ENCODE measurements at regions not wholly inside any gene's neighbourhood (a gene's known extent, or its start where the extent isn't known, plus 50 kb on each side); places are given as distances from the start of the nearest gene placed in this dataset.

DNA sequence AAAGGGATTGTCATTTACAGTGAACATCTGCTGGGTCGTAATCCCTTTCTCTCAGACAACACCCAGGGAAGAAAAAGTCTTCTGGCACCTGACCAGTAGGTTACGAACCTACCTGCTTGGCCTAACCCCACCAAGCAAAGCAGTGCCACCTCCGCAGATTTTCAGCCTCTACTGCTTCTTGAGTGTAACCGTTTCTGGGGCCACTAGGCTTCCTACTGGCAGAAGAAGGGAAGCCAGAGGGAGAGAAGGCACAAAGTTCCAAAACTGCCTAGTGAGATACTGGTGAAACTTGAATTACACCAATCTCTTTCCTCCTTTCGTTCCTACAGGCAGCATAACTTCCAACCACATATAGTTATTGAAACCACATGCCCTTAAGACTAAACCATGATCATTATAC is 383.6 kb downstream of the BCAT1 start:
- WGBS, 2 donors (ENCODE audit: extremely low coverage in 2 of 2, insufficient read length in 2 of 2, insufficient replicate concordance in 1 of 2) = no CpG with 5 or more reads among the region's 5 CpGs
- Histone ChIP-seq H3K18ac (ENCODE audit: low read length) (no peak overlapping the region), H2BK120ac (ENCODE audit: low read depth, low read length) (no peak overlapping the region), H2BK15ac (ENCODE audit: low read length) (no peak overlapping the region), H3K4me3 (ENCODE audit: low read length in 2 of 2) (no peak overlapping the region), H3K14ac (ENCODE audit: low read length) (no peak overlapping the region), H2BK12ac (ENCODE audit: low read length) (no peak overlapping the region), H4K91ac (ENCODE audit: low read depth, low read length, poor library complexity) (no peak overlapping the region), H3K9me3 (replicated peaks in 1 of 2; ENCODE audit: control insufficient read depth in 2 of 2, insufficient read depth in 1 of 2, low read depth in 1 of 2, low read length in 2 of 2) (no peaks in the 10 kb centered on the region), H3K27ac (replicated peaks; ENCODE audit: low read length) (no peak overlapping the region), H2BK5ac (ENCODE audit: low read length) (no peak overlapping the region), H3K4me2 (ENCODE audit: insufficient read depth, low read length, poor library complexity, severe bottlenecking) (no peak overlapping the region), H3K4me1 (ENCODE audit: control insufficient read depth in 2 of 2, insufficient read depth in 1 of 2, low read depth in 1 of 2, low read length in 2 of 2) (peaks cover 4 to 8% of the 10 kb centered on the region in 2 donors), H4K8ac (ENCODE audit: low read depth, low read length) (no peak overlapping the region), H3K27me3 (ENCODE audit: control insufficient read depth in 3 of 3, insufficient read depth in 3 of 3, low read depth in 1 of 3, low read length in 3 of 3) (peaks cover 0 to 4% (median 0%) of the 10 kb centered on the region in 3 experiments), H2AK5ac (ENCODE audit: low read depth, low read length) (no peak overlapping the region), H3K4ac (ENCODE audit: low read length) (no peak overlapping the region), H2AFZ (ENCODE audit: low read length) (no peak overlapping the region), H3K9ac (ENCODE audit: low read depth, low read length, poor library complexity) (no peak overlapping the region), H3K79me1 (ENCODE audit: low read depth, low read length) (no peaks in the 10 kb centered on the region), H3K36me3 (replicated peaks in 1 of 2; ENCODE audit: control insufficient read depth in 2 of 2, insufficient read depth in 2 of 2, low read length in 2 of 2) (no peaks in the 10 kb centered on the region), H3K23ac (ENCODE audit: low read depth, low read length, poor library complexity) (no peak overlapping the region)
- DNase-seq (ENCODE audit: low spot score) = no peak

- Histone ChIP-seq H4K8ac (ENCODE audit: low read depth, low read length) (no peak overlapping the region), H3K79me1 (ENCODE audit: low read depth, low read length) (no peaks in the 10 kb centered on the region), H3K9me3 (replicated peaks in 1 of 2; ENCODE audit: control insufficient read depth in 2 of 2, insufficient read depth in 1 of 2, low read depth in 1 of 2, low read length in 2 of 2) (no peaks in the 10 kb centered on the region), H3K4me2 (ENCODE audit: insufficient read depth, low read length, poor library complexity, severe bottlenecking) (peak overlapping the region; percentile 93), H3K9ac (ENCODE audit: low read depth, low read length, poor library complexity) (peak overlapping the region; percentile 77), H3K4ac (ENCODE audit: low read length) (peak overlapping the region; percentile 76), H3K27ac (replicated peaks; ENCODE audit: low read length) (peak overlapping the region; percentile 52), H3K36me3 (replicated peaks in 1 of 2; ENCODE audit: control insufficient read depth in 2 of 2, insufficient read depth in 2 of 2, low read length in 2 of 2) (no peaks in the 10 kb centered on the region), H3K4me1 (ENCODE audit: control insufficient read depth in 2 of 2, insufficient read depth in 1 of 2, low read depth in 1 of 2, low read length in 2 of 2) (peaks cover 4 to 19% of the 10 kb centered on the region in 2 donors), H2BK120ac (ENCODE audit: low read depth, low read length) (peak overlapping the region; percentile 87), H3K18ac (ENCODE audit: low read length) (peak overlapping the region; percentile 98), H2BK12ac (ENCODE audit: low read length) (no peak overlapping the region), H2AFZ (ENCODE audit: low read length) (peak overlapping the region; percentile 72), H3K4me3 (ENCODE audit: low read length in 2 of 2) (peak overlapping the region; percentile 69 to 99), H3K27me3 (ENCODE audit: control insufficient read depth in 3 of 3, insufficient read depth in 3 of 3, low read depth in 1 of 3, low read length in 3 of 3) (peaks cover 0 to 4% (median 0%) of the 10 kb centered on the region in 3 experiments), H2BK15ac (ENCODE audit: low read length) (peak overlapping the region; percentile 96), H2BK5ac (ENCODE audit: low read length) (peak overlapping the region; percentile 42), H2AK5ac (ENCODE audit: low read depth, low read length) (no peak overlapping the region), H3K23ac (ENCODE audit: low read depth, low read length, poor library complexity) (no peak overlapping the region), H4K91ac (ENCODE audit: low read depth, low read length, poor library complexity) (no peak overlapping the region), H3K14ac (ENCODE audit: low read length) (peak overlapping the region; percentile 98)
- peak; percentile 65 for DNase-seq (ENCODE audit: low spot score)
- no CpG with 5 or more reads among the region's 54 CpGs for WGBS, 2 donors (ENCODE audit: extremely low coverage in 2 of 2, insufficient read length in 2 of 2, insufficient replicate concordance in 1 of 2)
Measured at GRCh38 chr12:24562771-24563431, 386.0 kb downstream of the BCAT1 start.

GRCh38 chr12:24561882-24562770 is 386.8 kb downstream of the BCAT1 start:
- Histone ChIP-seq H3K9ac (ENCODE audit: low read depth, low read length, poor library complexity) (peak overlapping the region; percentile 92), H3K79me1 (ENCODE audit: low read depth, low read length) (no peaks in the 10 kb centered on the region), H3K27ac (replicated peaks; ENCODE audit: low read length) (peak overlapping the region; percentile 78), H2AK5ac (ENCODE audit: low read depth, low read length) (no peak overlapping the region), H2AFZ (ENCODE audit: low read length) (peak overlapping the region; percentile 84), H3K18ac (ENCODE audit: low read length) (peak overlapping the region; percentile 99), H2BK12ac (ENCODE audit: low read length) (peak overlapping the region; percentile 46), H2BK120ac (ENCODE audit: low read depth, low read length) (peak overlapping the region; percentile 42), H3K23ac (ENCODE audit: low read depth, low read length, poor library complexity) (peak overlapping the region; percentile 48), H2BK5ac (ENCODE audit: low read length) (peak overlapping the region; percentile 97), H4K91ac (ENCODE audit: low read depth, low read length, poor library complexity) (no peak overlapping the region), H2BK15ac (ENCODE audit: low read length) (peak overlapping the region; percentile 74), H3K9me3 (replicated peaks in 1 of 2; ENCODE audit: control insufficient read depth in 2 of 2, insufficient read depth in 1 of 2, low read depth in 1 of 2, low read length in 2 of 2) (no peaks in the 10 kb centered on the region), H3K4ac (ENCODE audit: low read length) (no peak overlapping the region), H3K27me3 (ENCODE audit: control insufficient read depth in 3 of 3, insufficient read depth in 3 of 3, low read depth in 1 of 3, low read length in 3 of 3) (peaks cover 0 to 4% (median 0%) of the 10 kb centered on the region in 3 experiments), H3K4me1 (ENCODE audit: control insufficient read depth in 2 of 2, insufficient read depth in 1 of 2, low read depth in 1 of 2, low read length in 2 of 2) (peaks cover 4 to 19% of the 10 kb centered on the region in 2 donors), H3K4me3 (ENCODE audit: low read length in 2 of 2) (peak overlapping the region; percentile 69 to 99), H3K4me2 (ENCODE audit: insufficient read depth, low read length, poor library complexity, severe bottlenecking) (peak overlapping the region; percentile 75), H3K14ac (ENCODE audit: low read length) (peak overlapping the region; percentile 90), H3K36me3 (replicated peaks in 1 of 2; ENCODE audit: control insufficient read depth in 2 of 2, insufficient read depth in 2 of 2, low read length in 2 of 2) (no peaks in the 10 kb centered on the region), H4K8ac (ENCODE audit: low read depth, low read length) (no peak overlapping the region)
- no CpG with 5 or more reads among the region's 76 CpGs for WGBS, 2 donors (ENCODE audit: extremely low coverage in 2 of 2, insufficient read length in 2 of 2, insufficient replicate concordance in 1 of 2)
- peak; percentile 71 for DNase-seq (ENCODE audit: low spot score)

DNA sequence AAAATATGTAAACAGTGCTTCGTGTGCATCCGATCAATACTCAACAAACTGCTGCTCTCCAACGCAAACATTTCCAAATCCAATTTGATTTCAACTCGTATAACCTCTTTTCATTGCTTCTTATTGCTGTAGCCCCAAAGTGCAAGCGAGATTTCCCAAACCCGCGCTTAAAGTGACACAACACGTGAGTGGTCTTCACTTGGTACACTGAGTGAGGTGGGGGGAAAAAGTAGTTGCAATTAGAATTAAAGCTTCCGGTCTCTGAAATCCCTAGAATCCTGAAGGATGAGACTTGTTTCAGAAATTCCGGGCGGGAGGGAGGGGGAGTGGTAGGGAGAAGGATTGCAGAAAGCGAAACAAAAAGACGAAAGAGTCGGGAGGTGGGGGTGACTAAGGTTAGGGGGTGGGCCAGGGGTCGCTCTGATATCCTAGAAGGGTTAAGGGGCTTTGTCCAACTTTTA is 387.5 kb downstream of the BCAT1 start:
- Histone ChIP-seq H3K4me2 (ENCODE audit: insufficient read depth, low read length, poor library complexity, severe bottlenecking) (peak overlapping the region; percentile 75), H3K36me3 (replicated peaks in 1 of 2; ENCODE audit: control insufficient read depth in 2 of 2, insufficient read depth in 2 of 2, low read length in 2 of 2) (no peaks in the 10 kb centered on the region), H2AFZ (ENCODE audit: low read length) (peak overlapping the region; percentile 84), H3K27ac (replicated peaks; ENCODE audit: low read length) (no peak overlapping the region), H2AK5ac (ENCODE audit: low read depth, low read length) (no peak overlapping the region), H3K4me1 (ENCODE audit: control insufficient read depth in 2 of 2, insufficient read depth in 1 of 2, low read depth in 1 of 2, low read length in 2 of 2) (peaks cover 4 to 19% of the 10 kb centered on the region in 2 donors), H2BK120ac (ENCODE audit: low read depth, low read length) (no peak overlapping the region), H3K4me3 (ENCODE audit: low read length in 2 of 2) (peak overlapping the region; percentile 69 to 99), H3K79me1 (ENCODE audit: low read depth, low read length) (no peaks in the 10 kb centered on the region), H3K4ac (ENCODE audit: low read length) (no peak overlapping the region), H3K9ac (ENCODE audit: low read depth, low read length, poor library complexity) (no peak overlapping the region), H3K18ac (ENCODE audit: low read length) (peak overlapping the region; percentile 99), H2BK12ac (ENCODE audit: low read length) (no peak overlapping the region), H3K14ac (ENCODE audit: low read length) (no peak overlapping the region), H3K27me3 (ENCODE audit: control insufficient read depth in 3 of 3, insufficient read depth in 3 of 3, low read depth in 1 of 3, low read length in 3 of 3) (peaks cover 0 to 4% (median 0%) of the 10 kb centered on the region in 3 experiments), H3K9me3 (replicated peaks in 1 of 2; ENCODE audit: control insufficient read depth in 2 of 2, insufficient read depth in 1 of 2, low read depth in 1 of 2, low read length in 2 of 2) (peaks cover 0 to 5% of the 10 kb centered on the region in 2 donors), H2BK5ac (ENCODE audit: low read length) (no peak overlapping the region), H4K8ac (ENCODE audit: low read depth, low read length) (no peak overlapping the region), H2BK15ac (ENCODE audit: low read length) (peak overlapping the region; percentile 74), H3K23ac (ENCODE audit: low read depth, low read length, poor library complexity) (no peak overlapping the region), H4K91ac (ENCODE audit: low read depth, low read length, poor library complexity) (no peak overlapping the region)
- WGBS, 2 donors (ENCODE audit: extremely low coverage in 2 of 2, insufficient read length in 2 of 2, insufficient replicate concordance in 1 of 2) = no CpG with 5 or more reads among the region's 15 CpGs
- DNase-seq (ENCODE audit: low spot score) = no peak
